H9 (cell line): ENCODE measurements at regions not wholly inside any gene's neighbourhood (a gene's known extent, or its start where the extent isn't known, plus 50 kb on each side); places are given as distances from the start of the nearest gene placed in this dataset.

Experiments
- DNase-seq: peaks from one replicate; pipeline ENCODE4 v3.0.0-alpha.2; 2017
- H2AFZ ChIP-seq: one replicate; pipeline ENCODE4 v1.6.1; 2013; ENCODE audit warnings: mild to moderate bottlenecking, low read length, control low read depth, moderate library complexity
- H2AK5ac ChIP-seq: 2 replicates; pipeline ENCODE4 v1.6.1; 2013; ENCODE audit warnings: low read length, control low read depth, mixed read lengths; ENCODE audit not compliant: insufficient read length
- H2BK120ac ChIP-seq: one replicate; pipeline ENCODE4 v1.6.1; 2013; ENCODE audit warnings: low read depth, mild to moderate bottlenecking, low read length, control low read depth, inconsistent platforms; ENCODE audit not compliant: poor library complexity, severe bottlenecking
- H2BK12ac ChIP-seq: 2 replicates; pipeline ENCODE4 v1.6.1; 2013; ENCODE audit warnings: low read length, control low read depth, mixed read lengths, low read depth; ENCODE audit not compliant: insufficient read length
- H2BK15ac ChIP-seq: 2 replicates; pipeline ENCODE4 v1.6.1; 2013; ENCODE audit warnings: low read depth, low read length, control low read depth
- H2BK20ac ChIP-seq: one replicate; pipeline ENCODE4 v1.6.1; 2013; ENCODE audit warnings: low read depth, mild to moderate bottlenecking, low read length, control low read depth, inconsistent platforms; ENCODE audit not compliant: poor library complexity, severe bottlenecking
- H2BK5ac ChIP-seq: 2 replicates; pipeline ENCODE4 v1.6.1; 2013; ENCODE audit warnings: low read length, control low read depth, mixed read lengths; ENCODE audit not compliant: insufficient read length
- H3K14ac ChIP-seq: 2 replicates; pipeline ENCODE4 v1.6.1; 2013; ENCODE audit warnings: low read length, control low read depth; ENCODE audit not compliant: insufficient read depth
- H3K18ac ChIP-seq: 2 replicates; pipeline ENCODE4 v1.6.1; 2013; ENCODE audit warnings: low read depth, mild to moderate bottlenecking, mixed read lengths, low read length, control low read depth; ENCODE audit not compliant: insufficient read length
- H3K23ac ChIP-seq: 2 replicates; pipeline ENCODE4 v1.6.1; 2013; ENCODE audit warnings: low read length, control low read depth, mixed read lengths, low read depth; ENCODE audit not compliant: insufficient read length
- H3K23me2 ChIP-seq: 2 replicates; pipeline ENCODE4 v1.6.1; 2013; ENCODE audit warnings: low read depth, mild to moderate bottlenecking, mixed read lengths, low read length, control low read depth; ENCODE audit not compliant: insufficient read length, poor library complexity, severe bottlenecking
- H3K27ac ChIP-seq: 2 replicates; pipeline ENCODE4 v1.5.1; 2013; ENCODE audit warnings: low read length, control low read depth, mixed read lengths, low read depth; ENCODE audit not compliant: insufficient read length
- H3K27me3 ChIP-seq: 2 replicates; pipeline ENCODE4 v1.6.1; 2013; ENCODE audit warnings: low read length, control low read depth, inconsistent platforms; ENCODE audit not compliant: insufficient read depth
- H3K4ac ChIP-seq: 2 replicates; pipeline ENCODE4 v1.6.1; 2013; ENCODE audit warnings: low read depth, mild to moderate bottlenecking, control low read depth, inconsistent platforms, low read length, moderate library complexity
- H3K4me1 ChIP-seq: 2 replicates; pipeline ENCODE4 v1.6.1; 2013; ENCODE audit warnings: low read length, control low read depth, inconsistent platforms; ENCODE audit not compliant: insufficient read depth
- H3K4me2 ChIP-seq: 2 replicates; pipeline ENCODE4 v1.6.1; 2013; ENCODE audit warnings: low read length, control low read depth, mixed read lengths; ENCODE audit not compliant: insufficient read length, insufficient read depth
- H3K56ac ChIP-seq: 2 replicates; pipeline ENCODE4 v1.6.1; 2013; ENCODE audit warnings: low read depth, mild to moderate bottlenecking, mixed read lengths, low read length, control low read depth; ENCODE audit not compliant: insufficient read length
- H3K79me1 ChIP-seq: 2 replicates; pipeline ENCODE4 v1.6.1; 2013; ENCODE audit warnings: low read depth, mild to moderate bottlenecking, moderate library complexity, low read length, control low read depth, inconsistent platforms; ENCODE audit not compliant: insufficient read depth, poor library complexity, severe bottlenecking
- H3K79me2 ChIP-seq: 2 replicates; pipeline ENCODE4 v1.6.1; 2013; ENCODE audit warnings: low read length, control low read depth, inconsistent platforms; ENCODE audit not compliant: insufficient read depth
- H3K9ac ChIP-seq: 2 replicates; pipeline ENCODE4 v1.6.1; 2013; ENCODE audit warnings: low read length, control low read depth, mixed read lengths; ENCODE audit not compliant: insufficient read length; ENCODE audit errors: extremely low read depth
- H3K9me3 ChIP-seq: one replicate; pipeline ENCODE4 v1.6.1; 2013; ENCODE audit warnings: low read depth, low read length, inconsistent platforms; ENCODE audit not compliant: control insufficient read depth
- H3T11ph ChIP-seq: one replicate; pipeline ENCODE4 v1.6.1; 2013; ENCODE audit warnings: mild to moderate bottlenecking, low read length, control low read depth, inconsistent platforms
- H4K20me1 ChIP-seq: one replicate; pipeline ENCODE4 v1.6.1; 2013; ENCODE audit not compliant: control insufficient read depth, insufficient read length, insufficient read depth
- H4K5ac ChIP-seq: 2 replicates; pipeline ENCODE4 v1.6.1; 2013; ENCODE audit warnings: low read depth, mild to moderate bottlenecking, mixed read lengths, low read length, control low read depth; ENCODE audit not compliant: insufficient read length
- H4K8ac ChIP-seq: replicated peaks from 2 replicates; pipeline ENCODE4 v1.6.1; 2013; ENCODE audit warnings: low read length, control low read depth, mixed read lengths, low read depth; ENCODE audit not compliant: insufficient read length
- H4K91ac ChIP-seq: 2 replicates; pipeline ENCODE4 v1.6.1; 2013; ENCODE audit warnings: low read depth, mild to moderate bottlenecking, moderate library complexity, mixed read lengths, low read length, control low read depth; ENCODE audit not compliant: insufficient read length
- H3K27ac Mint-ChIP-seq, 3 experiments: 2 replicates in 2 of 3; 3 replicates in 1 of 3; pipeline ENCODE4 v1.8.0; 2020 to 2021; ENCODE audit warnings: mixed read lengths in 3 of 3, mild to moderate bottlenecking in 1 of 3, moderate library complexity in 1 of 3
- H3K27me3 Mint-ChIP-seq: 2 replicates; pipeline ENCODE4 v1.8.0; 2021; ENCODE audit warnings: low read depth, mild to moderate bottlenecking, moderate library complexity, mixed read lengths
- H3K36me3 Mint-ChIP-seq, 3 experiments: 2 replicates in 2 of 3; 3 replicates in 1 of 3; pipeline ENCODE4 v1.8.0; 2020 to 2021; ENCODE audit warnings: low read depth in 3 of 3, mixed read lengths in 3 of 3; ENCODE audit not compliant: insufficient read depth in 1 of 3
- H3K4me1 Mint-ChIP-seq, 2 experiments: 2 replicates each; pipeline ENCODE4 v1.8.0; 2020; ENCODE audit warnings: mixed read lengths in 2 of 2
- H3K4me3 Mint-ChIP-seq, 2 experiments: 2 replicates in 1 of 2; 3 replicates in 1 of 2; pipeline ENCODE4 v1.8.0; 2020 to 2021; ENCODE audit warnings: mild to moderate bottlenecking in 2 of 2, mixed read lengths in 2 of 2, moderate library complexity in 1 of 2
- H3K9me3 Mint-ChIP-seq, 2 experiments: 2 replicates in 1 of 2; 3 replicates in 1 of 2; pipeline ENCODE4 v1.8.0; 2020; ENCODE audit warnings: mild to moderate bottlenecking in 2 of 2, mixed read lengths in 2 of 2, moderate library complexity in 1 of 2
- CTCF ChIP-seq: fragments of 200-600 bp; sonication (generic); conservative IDR thresholded peaks from 3 replicates; pipeline ENCODE4 v1.8.0; 2021; ENCODE audit warnings: antibody characterized with exemption, mild to moderate bottlenecking
- WGBS: extraction: QIAGEN DNeasy Blood & Tissue Kit; methylation state at CpG from one replicate; pipeline ENCODE4 v1.1.7; 2013; ENCODE audit warnings: missing lambda C conversion rate, low lambda C conversion rate, mixed read lengths; ENCODE audit not compliant: insufficient read length; ENCODE audit errors: extremely low coverage; 5-methylcytosine and 5-hydroxymethylcytosine counted together

- Histone ChIP-seq H3T11ph (no peak overlapping the region), H4K91ac (no peak overlapping the region), H3K4me2 (no peak overlapping the region), H3K4ac (no peak overlapping the region), H2AK5ac (no peak overlapping the region), H3K14ac (no peak overlapping the region), H2BK15ac (no peak overlapping the region), H3K23ac (no peak overlapping the region), H3K79me1 (no peaks in the 10 kb centered on the region), H2AFZ (no peak overlapping the region), H4K5ac (no peak overlapping the region), H3K56ac (no peak overlapping the region), H2BK5ac (no peak overlapping the region), H4K8ac (no peak overlapping the region), H3K9me3 (no peaks in the 10 kb centered on the region), H3K27ac (no peak overlapping the region), H2BK12ac (no peak overlapping the region), H3K18ac (no peak overlapping the region), H2BK20ac (no peak overlapping the region), H3K79me2 (no peaks in the 10 kb centered on the region), H3K23me2 (no peaks in the 10 kb centered on the region), H3K27me3 (no peaks in the 10 kb centered on the region), H4K20me1 (no peaks in the 10 kb centered on the region), H3K4me1 (no peaks in the 10 kb centered on the region), H2BK120ac (no peak overlapping the region), H3K9ac (no peak overlapping the region)
- Mint-ChIP-seq H3K36me3 (peaks cover 6 to 18% (median 8%) of the 10 kb centered on the region in 3 experiments), H3K27ac (no peak overlapping the region), H3K4me1 (peaks cover 0 to 3% of the 10 kb centered on the region in 2 experiments; a peak in 2 of 4 replicates), H3K4me3 (no peak overlapping the region), H3K9me3 (peaks cover 12 to 15% of the 10 kb centered on the region in 2 experiments), H3K27me3 (no peaks in the 10 kb centered on the region)
- no CpG with 5 or more reads among the region's 1 CpG for WGBS
- no peak for TF ChIP-seq CTCF
- no peak for DNase-seq
These were observed 386.0 kb downstream of the SEMA3D start for GRCh38 chr7:84800846-84801245.
